VCaP (cell line): ENCODE measurements at regions not wholly inside any gene's neighbourhood (a gene's known extent, or its start where the extent isn't known, plus 50 kb on each side); places are given as distances from the start of the nearest gene placed in this dataset.

Experiments used
- H3K27ac ChIP-seq: fragments of 450-650 bp; 2 replicates; pipeline ENCODE4 v1.5.1; 2017
- CTCF ChIP-seq: fragments of 450-650 bp; conservative IDR thresholded peaks from 2 replicates; pipeline ENCODE4 v1.5.1; 2017; ENCODE audit warnings: mild to moderate bottlenecking, moderate library complexity

- no peak for TF ChIP-seq CTCF
- no peak overlapping the region for H3K27ac ChIP-seq
Measured at GRCh38 chr14:81837304-81837703, 303.7 kb upstream of the SEL1L start.

GRCh38 chr14:81839056-81839455 lies 305.4 kb upstream of the SEL1L start:
- TF ChIP-seq CTCF: no peak
- no peak overlapping the region for H3K27ac ChIP-seq

- no peak for TF ChIP-seq CTCF
- H3K27ac ChIP-seq: no peak overlapping the region
Measured at GRCh38 chr14:81841346-81841745, 307.7 kb upstream of the SEL1L start.

GRCh38 chr14:81849714-81850113 lies 316.1 kb upstream of the SEL1L start:
- H3K27ac ChIP-seq: no peak overlapping the region
- no peak for TF ChIP-seq CTCF

- H3K27ac ChIP-seq: no peak overlapping the region
- TF ChIP-seq CTCF: no peak
Measured at GRCh38 chr14:81855007-81855406, 321.4 kb upstream of the SEL1L start.

- TF ChIP-seq CTCF: no peak
- no peak overlapping the region for H3K27ac ChIP-seq
Measured at GRCh38 chr14:81859046-81859445, 325.4 kb upstream of the SEL1L start.

GRCh38 chr14:81868172-81868571 lies 334.5 kb upstream of the SEL1L start:
- H3K27ac ChIP-seq: no peak overlapping the region
- TF ChIP-seq CTCF: no peak

GRCh38 chr14:81871706-81872105 lies 338.1 kb upstream of the SEL1L start:
- H3K27ac ChIP-seq: no peak overlapping the region
- no peak for TF ChIP-seq CTCF
